Adipocyte (in vitro differentiated cells): ENCODE measurements at regions not wholly inside any gene's neighbourhood (a gene's known extent, or its start where the extent isn't known, plus 50 kb on each side); places are given as distances from the start of the nearest gene placed in this dataset.
A peak's percentile ranks its signal among the peaks of the same experiment; 100 is the strongest.

ENCODE experiments used
- DNase-seq: peaks from one replicate; pipeline ENCODE4 v3.0.0-alpha.2; 2015; ENCODE audit warnings: low read depth
- H3K27me3 ChIP-seq: replicated peaks from 2 replicates; pipeline ENCODE4 v1.7.0; 2013; ENCODE audit warnings: mild to moderate bottlenecking, low read length, moderate library complexity; ENCODE audit not compliant: control insufficient read depth, insufficient read depth
- H3K36me3 ChIP-seq: 2 replicates; pipeline ENCODE4 v1.7.0; 2013; ENCODE audit warnings: low read length, mild to moderate bottlenecking, moderate library complexity; ENCODE audit not compliant: control insufficient read depth, insufficient read depth, severe bottlenecking
- H3K4me1 ChIP-seq: 2 replicates; pipeline ENCODE4 v1.7.0; 2013; ENCODE audit warnings: mild to moderate bottlenecking, low read length, moderate library complexity; ENCODE audit not compliant: control insufficient read depth, insufficient read depth
- H3K4me3 ChIP-seq: 2 replicates; pipeline ENCODE4 v1.7.0; 2013; ENCODE audit warnings: mild to moderate bottlenecking, low read length, moderate library complexity
- H3K9ac ChIP-seq: 2 replicates; pipeline ENCODE4 v1.7.0; 2013; ENCODE audit warnings: mild to moderate bottlenecking, low read length, moderate library complexity
- H3K9me3 ChIP-seq: 2 replicates; pipeline ENCODE4 v1.7.0; 2013; ENCODE audit warnings: mild to moderate bottlenecking, low read length, moderate library complexity; ENCODE audit not compliant: control insufficient read depth

GRCh38 chr16:65624229-65624628 lies 502.4 kb upstream of the CDH11 start:
- no peak overlapping the region for H3K4me3 ChIP-seq
- no peaks in the 10 kb centered on the region for H3K36me3 ChIP-seq
- no peaks in the 10 kb centered on the region for H3K4me1 ChIP-seq
- no peak for DNase-seq
- H3K9ac ChIP-seq = no peak overlapping the region
- H3K9me3 ChIP-seq = no peaks in the 10 kb centered on the region
- no peaks in the 10 kb centered on the region for H3K27me3 ChIP-seq

- Histone ChIP-seq H3K36me3 (no peaks in the 10 kb centered on the region), H3K9me3 (no peaks in the 10 kb centered on the region), H3K4me1 (no peaks in the 10 kb centered on the region), H3K4me3 (no peak overlapping the region), H3K9ac (no peak overlapping the region), H3K27me3 (no peaks in the 10 kb centered on the region)
- DNase-seq = no peak
These were observed 501.0 kb upstream of the CDH11 start for GRCh38 chr16:65622871-65623270.

- Histone ChIP-seq H3K4me3 (no peak overlapping the region), H3K9ac (no peak overlapping the region), H3K27me3 (no peaks in the 10 kb centered on the region), H3K36me3 (no peaks in the 10 kb centered on the region), H3K9me3 (no peaks in the 10 kb centered on the region), H3K4me1 (no peaks in the 10 kb centered on the region)
- no peak for DNase-seq
These were observed 500.3 kb upstream of the CDH11 start for GRCh38 chr16:65622151-65622550.

GRCh38 chr16:65621640-65622039 lies 499.8 kb upstream of the CDH11 start:
- H3K36me3 ChIP-seq = no peaks in the 10 kb centered on the region
- H3K9me3 ChIP-seq = no peaks in the 10 kb centered on the region
- no peak overlapping the region for H3K9ac ChIP-seq
- no peaks in the 10 kb centered on the region for H3K27me3 ChIP-seq
- H3K4me1 ChIP-seq = no peaks in the 10 kb centered on the region
- no peak for DNase-seq
- no peak overlapping the region for H3K4me3 ChIP-seq

- Histone ChIP-seq H3K4me1 (no peaks in the 10 kb centered on the region), H3K4me3 (no peak overlapping the region), H3K9ac (no peak overlapping the region), H3K9me3 (no peaks in the 10 kb centered on the region), H3K27me3 (no peaks in the 10 kb centered on the region), H3K36me3 (no peaks in the 10 kb centered on the region)
- DNase-seq = no peak
These were observed 497.7 kb upstream of the CDH11 start for GRCh38 chr16:65619606-65620005.

GRCh38 chr16:65618931-65619330 lies 497.1 kb upstream of the CDH11 start:
- H3K36me3 ChIP-seq = no peaks in the 10 kb centered on the region
- DNase-seq = no peak
- H3K27me3 ChIP-seq = no peaks in the 10 kb centered on the region
- no peak overlapping the region for H3K9ac ChIP-seq
- no peaks in the 10 kb centered on the region for H3K9me3 ChIP-seq
- no peaks in the 10 kb centered on the region for H3K4me1 ChIP-seq
- no peak overlapping the region for H3K4me3 ChIP-seq

GRCh38 chr16:65618333-65618732 lies 496.5 kb upstream of the CDH11 start:
- no peaks in the 10 kb centered on the region for H3K9me3 ChIP-seq
- no peak for DNase-seq
- no peaks in the 10 kb centered on the region for H3K36me3 ChIP-seq
- H3K27me3 ChIP-seq = no peaks in the 10 kb centered on the region
- no peak overlapping the region for H3K9ac ChIP-seq
- H3K4me3 ChIP-seq = no peak overlapping the region
- no peaks in the 10 kb centered on the region for H3K4me1 ChIP-seq

- Histone ChIP-seq H3K9ac (no peak overlapping the region), H3K9me3 (no peaks in the 10 kb centered on the region), H3K4me3 (no peak overlapping the region), H3K27me3 (no peaks in the 10 kb centered on the region), H3K4me1 (no peaks in the 10 kb centered on the region), H3K36me3 (no peaks in the 10 kb centered on the region)
- DNase-seq = no peak
These were observed 495.6 kb upstream of the CDH11 start for GRCh38 chr16:65617421-65617820.

GRCh38 chr16:65608455-65608854 lies 486.6 kb upstream of the CDH11 start:
- Histone ChIP-seq H3K4me1 (no peaks in the 10 kb centered on the region), H3K9me3 (no peaks in the 10 kb centered on the region), H3K4me3 (no peak overlapping the region), H3K9ac (no peak overlapping the region), H3K36me3 (no peaks in the 10 kb centered on the region), H3K27me3 (no peaks in the 10 kb centered on the region)
- no peak for DNase-seq

GRCh38 chr16:65604771-65605170 lies 482.9 kb upstream of the CDH11 start:
- Histone ChIP-seq H3K36me3 (no peaks in the 10 kb centered on the region), H3K9me3 (no peaks in the 10 kb centered on the region), H3K4me1 (no peaks in the 10 kb centered on the region), H3K4me3 (no peak overlapping the region), H3K9ac (no peak overlapping the region), H3K27me3 (no peaks in the 10 kb centered on the region)
- DNase-seq = no peak

- DNase-seq = peak; percentile 63
- no peaks in the 10 kb centered on the region for H3K9me3 ChIP-seq
- H3K27me3 ChIP-seq = no peaks in the 10 kb centered on the region
- H3K9ac ChIP-seq = no peak overlapping the region
- H3K4me1 ChIP-seq = no peaks in the 10 kb centered on the region
- no peaks in the 10 kb centered on the region for H3K36me3 ChIP-seq
- H3K4me3 ChIP-seq = no peak overlapping the region
These were observed 479.9 kb upstream of the CDH11 start for GRCh38 chr16:65601781-65602180.

- Histone ChIP-seq H3K4me3 (no peak overlapping the region), H3K27me3 (no peaks in the 10 kb centered on the region), H3K9ac (no peak overlapping the region), H3K36me3 (no peaks in the 10 kb centered on the region), H3K9me3 (no peaks in the 10 kb centered on the region), H3K4me1 (no peaks in the 10 kb centered on the region)
- peak; percentile 37 for DNase-seq
These were observed 478.8 kb upstream of the CDH11 start for GRCh38 chr16:65600629-65601028.
